NCI-H774 (cell line): ENCODE measurements at regions not wholly inside any gene's neighbourhood (a gene's known extent, or its start where the extent isn't known, plus 50 kb on each side); places are given as distances from the start of the nearest gene placed in this dataset.

Experiments used
- DNase-seq: peaks from one replicate; lab custom pipeline; 2025; lab: John Stamatoyannopoulos, UW

GRCh38 chr2:57828221-57828620 is 218.4 kb upstream of the VRK2 start:
- DNase-seq = no peak

DNA sequence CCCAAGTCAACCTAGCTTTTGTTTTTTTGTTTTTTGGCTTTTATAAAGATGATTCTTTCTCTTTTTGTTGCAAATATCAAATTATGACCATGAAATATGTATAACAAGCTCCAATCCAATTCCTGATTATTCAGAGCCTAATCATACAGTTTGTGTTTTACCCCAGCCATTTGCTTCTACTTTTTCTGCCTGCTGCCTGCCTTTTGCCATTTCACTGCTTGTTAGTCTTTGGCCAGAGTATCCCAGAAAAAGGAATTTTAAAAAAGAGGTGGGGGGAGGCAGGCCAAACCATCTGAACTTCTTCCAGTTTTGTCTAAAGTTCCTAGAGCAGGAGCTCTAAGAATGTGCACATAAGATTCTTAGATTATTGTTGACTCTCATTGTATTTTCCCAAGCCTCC is 211.9 kb upstream of the VRK2 start:
- no peak for DNase-seq

DNA sequence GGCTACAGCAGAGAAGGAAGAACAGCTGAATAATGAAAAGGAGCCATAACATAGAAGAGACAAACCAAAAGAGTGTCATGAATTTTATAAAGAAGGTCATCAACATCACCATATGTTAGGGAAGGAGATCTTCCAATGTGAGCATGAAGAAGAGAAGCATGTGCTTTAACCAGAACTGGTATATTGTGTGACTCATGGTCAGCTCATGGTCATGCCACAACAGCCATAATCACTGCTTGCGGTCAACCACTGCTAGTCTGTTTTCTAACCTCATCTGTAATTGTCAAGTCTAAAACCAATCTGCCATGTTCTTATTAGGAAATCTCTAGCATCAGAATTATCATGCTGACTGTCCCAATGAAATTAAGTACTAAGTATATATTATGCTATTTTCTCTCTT is 204.1 kb upstream of the VRK2 start:
- no peak for DNase-seq

GRCh38 chr2:57843158-57843557 is 203.4 kb upstream of the VRK2 start:
- DNase-seq = no peak

- no peak for DNase-seq
Observed at GRCh38 chr2:57848723-57849122, 197.9 kb upstream of the VRK2 start.

DNA sequence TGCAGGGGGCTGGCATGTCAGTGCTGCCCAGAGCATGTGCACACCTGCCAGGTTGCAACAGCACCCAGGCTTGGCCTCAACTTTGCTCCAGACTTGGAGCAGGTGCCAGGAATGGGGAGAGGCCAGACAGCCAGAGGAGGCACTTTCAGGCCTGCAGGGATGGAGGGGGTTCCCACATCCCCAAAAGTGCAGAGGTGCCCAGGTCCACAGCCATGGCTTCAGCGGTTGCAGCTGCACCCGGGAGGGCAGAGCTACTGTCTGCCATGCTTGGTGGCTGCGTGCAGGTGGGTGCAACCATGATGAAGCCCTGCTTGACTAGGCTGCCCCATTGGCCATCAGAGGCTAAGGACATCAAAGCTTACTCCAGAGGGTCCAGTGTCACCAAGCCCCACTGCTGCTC is 196.8 kb upstream of the VRK2 start:
- no peak for DNase-seq

- no peak for DNase-seq
Observed at GRCh38 chr2:57850415-57851130, 196.0 kb upstream of the VRK2 start.

- DNase-seq = no peak
Observed at GRCh38 chr2:57855212-57855611, 191.4 kb upstream of the VRK2 start.

DNA sequence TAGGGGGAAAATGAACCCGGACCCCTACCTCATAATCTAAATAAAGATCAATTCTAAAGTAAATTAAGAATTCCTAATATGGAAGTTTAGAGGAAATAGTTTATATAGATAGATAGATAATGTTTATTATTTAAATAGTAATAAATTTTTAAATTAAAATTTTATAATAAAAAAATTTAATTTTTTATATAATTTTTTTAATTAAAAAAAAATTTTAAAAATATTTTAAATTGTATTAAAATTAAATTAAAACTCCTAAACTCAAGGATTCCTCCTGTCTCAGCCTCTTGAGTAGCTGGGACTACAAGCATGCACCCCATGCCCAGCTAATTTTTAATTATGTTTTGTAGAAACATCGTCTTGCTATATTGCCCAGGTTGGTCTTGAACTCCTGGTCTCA is 186.9 kb upstream of the VRK2 start:
- no peak for DNase-seq

GRCh38 chr2:57862153-57862552 is 184.5 kb upstream of the VRK2 start:
- no peak for DNase-seq

- DNase-seq = no peak
Observed at GRCh38 chr2:57862727-57863126, 183.9 kb upstream of the VRK2 start.

- DNase-seq = no peak
Observed at GRCh38 chr2:57864926-57865325, 181.7 kb upstream of the VRK2 start.

GRCh38 chr2:57867730-57868129 is 178.9 kb upstream of the VRK2 start:
- DNase-seq = no peak

DNA sequence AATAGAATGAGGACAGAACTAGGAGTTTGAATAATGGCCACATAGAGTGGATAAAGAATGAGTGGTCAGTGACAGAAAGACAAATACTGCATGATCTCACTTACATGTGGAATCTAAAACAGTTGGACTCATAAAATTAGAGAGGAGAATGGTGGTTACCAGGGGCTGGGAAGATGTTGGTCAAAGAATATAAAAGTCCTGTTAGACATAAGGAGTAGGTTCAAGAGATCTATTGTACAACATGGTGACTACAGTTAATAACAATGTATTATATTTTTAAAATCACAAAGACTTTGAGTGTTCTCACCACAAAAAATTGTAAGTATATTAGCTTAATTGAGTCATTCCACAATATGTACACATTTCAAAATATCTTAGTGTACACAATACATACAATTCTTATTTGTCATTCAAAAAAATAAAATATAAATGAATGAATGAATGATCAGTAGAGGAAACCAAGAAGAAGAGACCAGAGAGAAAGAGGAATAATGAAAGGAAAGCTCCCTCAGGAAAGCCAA is 177.9 kb upstream of the VRK2 start:
- no peak for DNase-seq

DNA sequence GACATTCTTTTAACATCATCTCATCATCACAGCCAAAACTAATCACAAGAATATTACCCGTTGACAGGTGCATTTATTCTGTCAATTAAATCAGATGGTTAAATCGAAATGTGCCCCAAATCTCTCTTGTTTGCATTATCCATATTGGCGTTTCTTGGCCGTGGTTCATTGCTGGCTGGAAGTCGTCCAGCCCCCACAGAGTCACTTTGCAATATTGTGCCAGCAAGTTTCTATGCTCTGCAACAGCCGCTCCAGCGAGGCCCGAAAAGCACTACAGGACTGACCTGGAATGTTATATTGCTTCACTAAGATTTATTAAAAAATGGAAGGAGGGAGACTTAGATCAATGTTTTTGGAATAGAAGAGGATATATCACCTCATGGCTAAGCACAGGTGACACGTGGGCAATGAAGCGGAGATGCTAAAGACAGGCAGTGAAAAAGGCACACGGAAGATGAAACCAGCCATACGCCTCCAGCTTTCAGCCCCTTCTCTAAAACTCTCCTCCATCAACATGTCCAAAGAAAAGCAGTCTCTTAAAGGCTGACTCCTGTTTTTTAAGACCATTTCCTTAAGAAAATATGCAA is 176.8 kb upstream of the VRK2 start:
- DNase-seq = no peak

- no peak for DNase-seq
Observed at GRCh38 chr2:57876313-57876712, 170.3 kb upstream of the VRK2 start.

DNA sequence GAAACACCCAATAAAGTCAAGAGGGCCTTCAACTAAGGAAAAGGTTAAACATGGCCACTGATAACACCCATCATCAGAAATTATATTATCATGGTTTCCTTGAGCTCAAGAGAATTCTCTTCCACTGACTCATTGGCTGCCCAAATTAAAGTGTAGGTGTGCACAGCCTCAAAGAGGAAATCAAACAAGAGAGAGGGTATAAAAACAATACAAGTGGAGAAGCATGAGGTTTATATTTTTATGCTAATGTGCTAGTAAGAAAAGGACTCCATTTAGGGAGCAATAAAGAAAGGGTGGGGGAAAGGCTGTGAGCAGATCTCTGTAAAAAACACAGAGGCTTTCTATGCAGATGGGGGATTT is 168.8 kb upstream of the VRK2 start:
- peak; percentile 25 for DNase-seq

DNA sequence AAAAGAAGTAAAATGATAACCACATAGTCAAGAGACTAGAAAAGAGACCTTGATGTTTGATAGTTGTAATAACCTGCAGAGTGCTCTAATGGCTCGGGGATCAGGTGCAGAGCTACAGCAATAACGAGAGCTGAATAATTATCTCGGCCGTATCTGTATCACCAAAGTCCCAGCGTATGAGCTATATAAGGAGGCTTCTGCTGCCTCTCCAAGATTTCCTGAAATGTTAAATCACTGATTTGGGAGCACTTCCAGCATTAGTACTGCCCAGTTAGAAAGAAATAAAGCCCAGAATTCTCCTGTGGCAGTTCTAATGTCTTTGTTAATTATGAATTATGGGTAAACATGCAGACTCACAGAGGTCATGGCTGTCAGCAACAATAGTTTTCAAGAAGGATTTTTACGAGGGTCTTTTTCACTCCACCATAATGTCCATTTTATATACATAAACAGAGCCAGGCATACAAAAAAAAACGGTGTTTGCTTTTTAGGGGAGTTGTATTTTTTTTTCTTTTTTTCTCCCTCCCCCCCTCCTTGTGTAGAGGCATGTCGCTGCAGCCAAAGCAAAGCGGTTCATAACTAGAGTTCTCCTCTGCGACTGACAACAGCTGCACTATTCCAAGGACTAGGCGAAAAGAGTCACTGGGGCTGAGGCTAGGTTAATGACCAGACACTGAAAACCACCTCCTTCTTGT is 168.3 kb upstream of the VRK2 start:
- DNase-seq = no peak

- DNase-seq = no peak
Observed at GRCh38 chr2:57878866-57879210, 167.8 kb upstream of the VRK2 start.

DNA sequence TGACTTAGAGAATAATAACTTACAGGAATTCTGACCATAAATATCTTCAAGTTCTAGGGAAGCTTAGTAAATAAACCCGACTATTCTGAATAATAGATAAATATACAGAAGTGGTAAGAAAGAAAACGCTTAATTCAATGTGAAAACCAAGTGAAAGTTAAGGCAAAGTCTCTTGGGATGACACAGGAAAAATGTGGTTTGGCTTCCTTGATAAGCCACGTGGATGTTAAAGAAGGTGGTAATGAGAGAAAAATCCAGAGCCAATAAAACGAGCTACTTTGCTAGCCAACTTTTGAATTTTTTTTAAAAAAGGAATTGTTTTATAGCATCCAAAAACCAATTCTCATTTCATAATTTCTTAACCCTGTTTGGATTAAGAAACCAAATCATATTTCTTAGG is 166.2 kb upstream of the VRK2 start:
- DNase-seq = no peak

- peak; percentile 62 for DNase-seq
Observed at GRCh38 chr2:57880967-57881366, 165.6 kb upstream of the VRK2 start.

- no peak for DNase-seq
Observed at GRCh38 chr2:57881998-57882888, 164.4 kb upstream of the VRK2 start.
